A673 (cell line): ENCODE measurements at regions not wholly inside any gene's neighbourhood (a gene's known extent, or its start where the extent isn't known, plus 50 kb on each side); places are given as distances from the start of the nearest gene placed in this dataset.

Experiments used
- BruUV-seq: library from RNA; stranded (reverse); fragments of 400-500 nt; replicated peaks from 2 replicates; lab custom pipeline; 2021; lab: Mats Ljungman, UMichigan
- CTCF ChIA-PET: fragments of 300-600 bp; sonication (Branson Sonifier 250); formaldehyde crosslinking; loops from one replicate; lab custom pipeline; 2022; ENCODE audit warnings: antibody characterized with exemption; lab: Charles Lee
- POLR2A ChIA-PET: fragments of 300-600 bp; sonication (Branson Sonifier 250); formaldehyde crosslinking; loops from one replicate; lab custom pipeline; 2022; ENCODE audit warnings: antibody characterized with exemption; ENCODE audit not compliant: low non-redundant PET; lab: Charles Lee
- DNase-seq: peaks from one replicate; pipeline ENCODE4 v3.0.0-alpha.2; 2015; ENCODE audit warnings: low spot score
- H3K27ac ChIP-seq: fragments of 200-600 bp; sonication (generic); 2 replicates; pipeline ENCODE4 v1.5.1; 2016; ENCODE audit warnings: mixed run types, low read depth, mild to moderate bottlenecking, mixed read lengths, antibody characterized with exemption, low read length; ENCODE audit not compliant: poor library complexity, severe bottlenecking
- H3K27me3 ChIP-seq: fragments of 200-600 bp; sonication (generic); replicated peaks from 2 replicates; pipeline ENCODE4 v1.6.1; 2017; ENCODE audit warnings: mixed run types, low read depth, mild to moderate bottlenecking, mixed read lengths, antibody characterized with exemption, low read length; ENCODE audit not compliant: insufficient read depth, poor library complexity
- H3K36me3 ChIP-seq: fragments of 200-600 bp; sonication (generic); 2 replicates; pipeline ENCODE4 v1.6.1; 2016; ENCODE audit warnings: mixed run types, mild to moderate bottlenecking, mixed read lengths, antibody characterized with exemption, low read length; ENCODE audit not compliant: insufficient read depth, poor library complexity, severe bottlenecking
- H3K4me1 ChIP-seq: fragments of 200-600 bp; sonication (generic); 2 replicates; pipeline ENCODE4 v1.6.1; 2017; ENCODE audit warnings: mixed run types, mild to moderate bottlenecking, mixed read lengths, antibody characterized with exemption, low read length; ENCODE audit not compliant: insufficient read depth, poor library complexity, severe bottlenecking
- H3K4me3 ChIP-seq: fragments of 200-600 bp; sonication (generic); 2 replicates; pipeline ENCODE4 v1.5.1; 2016; ENCODE audit warnings: low read depth, mixed run types, mild to moderate bottlenecking, mixed read lengths, low read length; ENCODE audit not compliant: poor library complexity, severe bottlenecking
- H3K9me3 ChIP-seq: fragments of 200-600 bp; sonication (generic); 2 replicates; pipeline ENCODE4 v1.6.1; 2016; ENCODE audit warnings: mixed run types, low read depth, mild to moderate bottlenecking, mixed read lengths, antibody characterized with exemption, low read length; ENCODE audit not compliant: poor library complexity, severe bottlenecking
- CTCF ChIP-seq: fragments of 300-800, 200-600 bp; sonication (generic); conservative IDR thresholded peaks from 2 replicates; pipeline ENCODE4 v1.5.1; 2017; ENCODE audit warnings: low read depth, mild to moderate bottlenecking, antibody characterized with exemption, low read length, moderate library complexity, mixed read lengths
- EZH2 ChIP-seq: fragments of 200-600 bp; sonication (generic); IDR thresholded peaks from 2 replicates; pipeline ENCODE4 v1.6.1; 2017; ENCODE audit warnings: borderline replicate concordance, low read depth, mild to moderate bottlenecking, mixed read lengths, antibody characterized with exemption, low read length; ENCODE audit not compliant: poor library complexity, severe bottlenecking
- intact Hi-C: fragments of 100-400 bp; cut with micrococcal nuclease; formaldehyde crosslinking; loops from one replicate; pipeline ENCODE4 v1.10.0; 2022; ENCODE audit not compliant: unreplicated experiment

- H3K36me3 ChIP-seq, result no peaks in the 10 kb centered on the region
- H3K9me3 ChIP-seq, result no peaks in the 10 kb centered on the region
- no peaks in the 10 kb centered on the region for H3K4me1 ChIP-seq
- no peak overlapping the region for H3K27ac ChIP-seq
- no peaks in the 10 kb centered on the region for H3K27me3 ChIP-seq
- H3K4me3 ChIP-seq, result no peak overlapping the region
- intact Hi-C loops, result no loop called here
- DNase-seq, result no peak
- BruUV-seq, result no TSS peak
- CTCF ChIA-PET, result no interaction called here
- TF ChIP-seq CTCF (no peak), EZH2 (no peak)
- POLR2A ChIA-PET, result no interaction called here
These were observed 348.9 kb upstream of the MARCKS start for GRCh38 chr6:113508249-113508648.

- intact Hi-C loops, result no loop called here
- Histone ChIP-seq H3K9me3 (no peaks in the 10 kb centered on the region), H3K36me3 (no peaks in the 10 kb centered on the region), H3K27ac (no peak overlapping the region), H3K4me3 (no peak overlapping the region), H3K4me1 (no peaks in the 10 kb centered on the region), H3K27me3 (no peaks in the 10 kb centered on the region)
- DNase-seq, result no peak
- TF ChIP-seq CTCF, result no peak
- TF ChIP-seq EZH2, result no peak
- CTCF ChIA-PET, result no interaction called here
- POLR2A ChIA-PET, result no interaction called here
- no TSS peak for BruUV-seq
These were observed 346.0 kb upstream of the MARCKS start for GRCh38 chr6:113511100-113511499.

GRCh38 chr6:113512576-113512975 lies 344.6 kb upstream of the MARCKS start:
- Histone ChIP-seq H3K9me3 (no peaks in the 10 kb centered on the region), H3K36me3 (no peaks in the 10 kb centered on the region), H3K4me1 (no peaks in the 10 kb centered on the region), H3K27me3 (no peaks in the 10 kb centered on the region), H3K4me3 (no peak overlapping the region), H3K27ac (no peak overlapping the region)
- TF ChIP-seq EZH2 (no peak), CTCF (no peak)
- intact Hi-C loops, result no loop called here
- no TSS peak for BruUV-seq
- DNase-seq, result no peak
- ChIA-PET CTCF (no interaction called here), POLR2A (interaction anchor here (0.9 kb wide), 1 partner anchor 633 kb away, joined by 3 read pairs; no protein-coding TSS in a partner anchor)
